COLO829 (cell line): ENCODE measurements at regions not wholly inside any gene's neighbourhood (a gene's known extent, or its start where the extent isn't known, plus 50 kb on each side); places are given as distances from the start of the nearest gene placed in this dataset.
"Not testable (repeated sequence)": the region's sequence is repeated elsewhere in the genome, so short reads cannot be mapped to it uniquely, and the experiment has no call there.

Experiments used
- DNase-seq: peaks from one replicate; pipeline ENCODE4 v3.0.0; 2012; ENCODE audit warnings: low spot score

DNA sequence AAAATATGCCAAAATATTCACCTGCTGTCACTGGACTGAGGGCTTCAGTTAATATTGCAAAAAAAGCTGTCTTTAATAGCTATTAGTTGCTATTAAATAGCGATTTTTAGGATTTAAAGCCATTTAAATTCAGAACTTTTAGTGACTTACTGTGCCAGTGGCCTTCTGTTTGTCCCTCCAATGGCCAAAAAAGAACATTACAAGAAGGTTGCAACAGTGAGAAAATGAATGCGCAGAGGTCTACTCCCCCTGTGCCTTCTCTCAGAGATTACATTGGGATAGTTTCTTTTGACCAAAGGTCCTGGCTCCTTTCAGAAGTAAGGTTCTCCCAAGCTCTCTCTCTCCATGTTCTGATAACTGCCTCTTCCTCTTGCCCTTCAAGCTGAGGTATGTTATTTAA lies 930.3 kb upstream of the ARRDC3 start:
- no peak for DNase-seq

DNA sequence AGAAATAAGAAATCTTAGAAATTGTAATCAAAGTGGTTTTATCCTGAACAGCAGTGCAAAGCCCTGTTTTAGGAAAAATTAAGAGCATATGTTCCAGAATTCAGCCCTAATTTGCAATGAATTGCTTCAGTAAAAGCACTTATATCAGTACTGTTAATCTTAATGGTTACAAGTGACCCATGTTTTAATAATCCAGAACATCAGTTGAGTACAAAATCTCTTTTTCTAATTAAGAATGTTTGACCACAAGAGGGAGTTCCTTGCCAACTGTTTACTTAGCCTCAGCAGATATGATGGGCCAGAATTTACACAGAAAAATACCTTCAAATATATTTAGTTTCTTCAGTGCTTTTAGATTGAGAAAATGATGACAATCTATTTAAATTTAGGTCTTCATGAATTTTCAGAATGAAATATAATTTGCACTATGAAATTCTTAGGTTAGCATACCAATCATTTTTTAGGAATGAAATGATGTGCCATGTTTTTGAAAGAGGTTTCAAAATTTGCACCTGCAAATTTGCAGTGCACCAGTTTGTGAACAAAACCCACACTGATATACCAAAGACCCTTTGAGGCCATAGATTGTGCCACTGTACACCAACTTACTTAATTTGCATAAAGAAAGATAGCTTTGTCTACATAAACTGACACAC lies 926.3 kb upstream of the ARRDC3 start:
- DNase-seq, result peak; percentile 13

DNA sequence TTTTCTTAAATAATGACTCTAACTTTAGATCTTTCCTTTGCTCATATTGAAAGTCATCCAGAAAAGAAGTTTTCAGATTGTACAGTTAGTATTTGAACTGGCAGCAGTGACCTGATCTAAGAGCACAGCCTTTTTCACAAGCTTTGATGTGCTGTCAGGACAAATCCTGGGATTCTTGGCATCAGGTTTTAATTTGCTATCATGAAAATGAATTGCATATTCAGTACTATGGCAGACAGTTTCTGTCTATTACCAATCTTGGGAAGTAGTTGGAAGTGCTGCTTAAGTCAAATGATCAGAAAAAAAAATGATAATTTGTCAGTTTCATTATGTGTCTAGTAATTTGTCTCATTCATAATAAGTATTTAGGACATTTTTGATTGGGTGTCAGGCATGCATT lies 925.6 kb upstream of the ARRDC3 start:
- no peak for DNase-seq

DNA sequence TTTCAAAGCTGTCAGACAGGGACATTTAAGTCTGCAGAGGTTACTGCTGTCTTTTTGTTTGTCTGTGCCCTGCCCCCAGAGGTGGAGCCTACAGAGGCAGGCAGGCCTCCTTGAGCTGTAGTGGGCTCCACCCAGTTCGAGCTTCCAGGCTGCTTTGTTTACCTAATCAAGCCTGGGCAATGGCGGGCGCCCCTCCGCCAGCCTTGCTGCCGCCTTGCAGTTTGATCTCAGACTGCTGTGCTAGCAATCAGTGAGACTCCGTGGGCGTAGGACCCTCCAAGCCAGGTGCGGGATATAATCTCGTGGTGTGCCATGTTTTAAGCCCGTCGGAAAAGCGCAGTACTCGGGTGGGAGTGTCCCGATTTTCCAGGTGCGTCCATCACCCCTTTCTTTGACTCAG lies 919.2 kb upstream of the ARRDC3 start:
- DNase-seq, result not testable (repeated sequence)

DNA sequence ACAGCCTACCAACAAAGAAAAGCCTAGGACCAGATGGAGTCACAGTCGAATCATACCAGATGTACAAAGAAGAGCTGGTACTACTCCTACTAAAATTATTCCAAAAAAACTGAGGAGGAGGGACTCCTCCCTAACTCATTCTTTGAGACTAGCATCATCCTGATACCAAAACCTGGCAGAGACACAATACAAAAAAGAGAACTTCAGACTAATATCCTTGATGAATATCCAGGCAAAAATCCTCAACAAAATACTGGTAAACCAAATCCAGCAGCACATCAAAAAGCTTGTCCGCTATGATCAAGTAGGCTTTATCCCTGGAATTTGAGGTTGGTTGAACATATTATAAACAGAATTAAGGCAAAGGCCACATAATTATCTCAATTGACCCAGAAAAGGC lies 900.4 kb upstream of the ARRDC3 start:
- no peak for DNase-seq

DNA sequence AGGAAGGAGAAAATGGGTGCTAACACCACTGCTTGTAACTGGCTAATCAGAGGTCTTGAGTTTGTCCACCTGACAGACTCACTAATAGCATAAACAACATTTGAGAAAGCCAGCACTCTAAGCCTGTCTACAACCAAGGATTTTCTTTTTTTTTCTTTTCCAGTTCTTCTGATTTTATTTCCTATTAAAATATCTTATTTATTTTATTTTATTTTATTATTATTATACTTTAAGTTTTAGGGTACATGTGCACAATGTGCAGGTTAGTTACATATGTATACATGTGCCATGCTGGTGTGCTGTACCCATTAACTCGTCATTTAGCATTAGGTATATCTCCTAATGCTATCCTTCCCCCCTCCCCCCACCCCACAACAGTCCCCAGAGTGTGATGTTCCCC lies 888.6 kb upstream of the ARRDC3 start:
- not testable (repeated sequence) for DNase-seq

DNA sequence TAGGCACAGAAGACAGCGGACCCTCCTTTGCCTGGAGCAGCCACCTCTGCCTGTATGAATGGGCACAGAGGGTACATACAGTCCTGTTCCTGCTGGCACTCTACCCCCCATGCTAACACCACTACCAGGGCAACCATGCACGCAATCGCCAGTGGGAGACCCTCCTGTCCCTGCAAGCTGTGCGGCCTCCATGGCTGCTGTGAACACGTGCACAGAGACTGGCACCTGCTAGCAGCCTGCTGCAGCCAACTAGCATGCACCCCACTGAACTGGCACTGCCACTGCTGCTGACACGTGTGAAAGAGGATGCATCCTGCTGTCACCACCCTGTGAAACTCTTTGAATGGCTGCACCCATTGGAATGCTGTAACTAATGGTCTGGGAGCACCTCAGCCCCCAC lies 885.2 kb upstream of the ARRDC3 start:
- no peak for DNase-seq

DNA sequence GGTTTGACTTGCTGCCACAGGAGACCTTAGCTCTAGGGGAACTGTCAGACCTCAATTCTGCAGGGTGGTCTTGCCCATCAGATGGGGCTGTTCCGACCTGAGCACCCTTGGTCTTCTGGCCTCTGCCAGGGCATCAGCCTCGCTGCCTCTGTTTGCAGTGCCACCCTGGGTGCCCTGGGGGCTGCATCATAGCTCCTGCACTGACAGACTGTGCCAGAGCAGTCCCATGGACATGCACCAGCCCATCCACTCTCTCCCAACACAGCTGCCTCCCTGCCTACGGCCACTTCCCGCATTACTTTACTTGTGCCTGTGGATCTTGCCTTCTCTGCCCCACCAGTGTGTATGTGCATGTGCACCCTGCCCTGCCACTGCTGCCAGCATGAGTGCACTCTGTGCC lies 884.7 kb upstream of the ARRDC3 start:
- no peak for DNase-seq

DNA sequence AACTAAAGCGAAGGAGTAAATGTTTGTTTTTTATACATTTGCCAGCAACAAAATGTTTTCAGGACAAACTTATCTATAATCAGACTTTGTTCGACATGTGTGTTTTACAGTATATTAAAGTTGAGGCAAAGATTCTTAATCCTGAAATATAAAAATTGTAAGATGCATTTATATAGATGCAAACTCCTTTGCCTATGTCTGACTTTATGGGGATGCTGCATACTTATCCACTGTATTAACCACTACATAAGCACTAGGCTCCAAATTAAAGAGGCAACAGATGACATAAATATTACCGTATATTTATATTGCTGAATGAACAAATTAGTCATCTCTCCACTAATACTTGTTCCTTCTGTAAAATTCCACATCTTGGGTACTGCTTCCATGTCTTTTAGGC lies 882.7 kb upstream of the ARRDC3 start:
- no peak for DNase-seq

DNA sequence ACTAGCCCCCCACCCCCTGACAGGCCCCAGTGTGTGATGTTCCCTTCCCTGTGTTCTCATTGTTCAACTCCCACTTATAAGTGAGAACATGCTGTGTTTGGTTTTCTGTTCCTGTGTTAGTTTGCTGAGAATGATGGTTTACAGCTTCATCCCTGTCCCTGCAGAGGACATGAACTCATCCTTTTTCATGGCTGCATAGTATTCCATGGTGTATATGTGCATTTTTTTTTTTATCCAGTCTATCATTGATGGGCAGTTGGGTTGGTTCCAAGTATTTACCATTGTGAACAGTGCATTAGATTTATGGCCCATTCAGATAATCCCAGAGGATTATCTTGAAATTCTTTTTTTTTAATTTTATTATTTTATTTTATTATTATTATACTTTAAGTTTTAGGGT lies 872.5 kb upstream of the ARRDC3 start:
- not testable (repeated sequence) for DNase-seq

DNA sequence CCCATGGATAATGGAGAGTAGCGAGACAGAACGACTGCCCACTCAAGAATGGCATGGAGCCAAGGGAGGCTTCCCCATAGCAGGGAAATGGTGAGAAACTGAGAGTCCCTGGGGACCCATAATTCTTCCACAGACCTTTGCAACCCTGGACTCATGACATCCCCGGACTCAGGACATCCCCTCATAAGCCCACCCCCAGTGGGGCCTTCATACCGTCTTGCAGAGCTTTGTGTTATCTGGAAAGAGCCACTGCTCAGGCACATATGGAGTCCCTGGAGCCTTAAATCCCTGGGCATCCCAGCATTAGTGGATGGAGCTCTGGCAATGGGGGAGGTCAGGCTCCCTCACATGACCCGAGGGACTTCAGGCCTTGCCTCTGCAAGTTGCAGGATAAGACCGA lies 865.4 kb upstream of the ARRDC3 start:
- no peak for DNase-seq

DNA sequence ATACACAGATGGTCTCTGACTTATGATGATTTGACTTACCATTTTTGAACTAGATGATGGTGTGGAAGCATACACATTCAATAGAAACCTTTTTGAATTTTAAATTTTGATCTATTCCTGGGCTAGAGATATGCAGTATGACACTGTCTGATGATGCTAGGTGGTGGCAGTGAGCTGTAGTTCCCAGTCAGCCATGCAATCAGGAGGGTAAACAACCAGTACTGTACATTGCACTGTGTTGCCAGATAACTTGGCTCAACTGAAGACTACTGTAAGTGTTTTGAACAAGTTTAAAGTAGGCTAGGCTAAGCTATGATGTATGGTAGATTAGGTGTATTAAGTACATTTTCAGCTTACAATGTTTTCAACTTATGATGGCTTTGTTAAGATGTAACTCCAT lies 859.1 kb upstream of the ARRDC3 start:
- DNase-seq, result no peak

DNA sequence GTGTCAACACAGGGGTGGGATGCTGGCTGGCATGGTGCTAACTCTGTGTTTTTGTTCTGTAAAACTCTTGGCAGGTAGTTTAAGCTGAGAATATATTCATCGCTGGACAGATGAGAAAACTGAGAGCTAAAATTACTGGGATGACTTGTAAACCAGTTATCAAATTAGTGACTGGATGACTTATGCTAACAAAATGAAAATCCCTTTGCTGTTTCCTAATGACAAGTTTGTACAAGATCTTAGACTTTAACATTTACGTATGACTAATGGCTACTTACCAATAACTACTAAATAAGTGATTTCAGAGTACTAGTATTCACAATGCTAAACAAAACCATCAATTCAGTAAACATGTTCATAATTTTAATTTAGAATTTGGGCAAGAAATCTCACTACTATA lies 854.8 kb upstream of the ARRDC3 start:
- no peak for DNase-seq

DNA sequence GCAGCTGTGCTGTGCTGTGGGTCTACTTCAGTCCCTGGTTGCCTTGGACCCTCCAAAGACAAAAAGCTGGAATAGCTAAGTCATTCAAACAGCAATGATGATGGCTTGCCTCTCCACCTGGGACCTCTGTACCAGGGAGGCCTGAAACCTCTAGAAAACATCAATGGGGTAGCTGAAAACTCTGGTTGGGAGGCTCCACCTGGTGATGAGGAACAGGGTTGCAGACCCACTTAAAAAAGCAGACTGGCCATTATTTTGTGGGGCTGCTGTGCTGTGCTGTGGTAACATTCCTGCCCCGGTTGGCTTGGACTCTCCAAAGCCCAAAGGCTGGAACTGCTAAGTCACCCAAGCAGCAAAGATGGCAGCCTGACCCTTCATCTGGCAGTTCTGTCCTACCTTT lies 839.3 kb upstream of the ARRDC3 start:
- DNase-seq, result no peak

DNA sequence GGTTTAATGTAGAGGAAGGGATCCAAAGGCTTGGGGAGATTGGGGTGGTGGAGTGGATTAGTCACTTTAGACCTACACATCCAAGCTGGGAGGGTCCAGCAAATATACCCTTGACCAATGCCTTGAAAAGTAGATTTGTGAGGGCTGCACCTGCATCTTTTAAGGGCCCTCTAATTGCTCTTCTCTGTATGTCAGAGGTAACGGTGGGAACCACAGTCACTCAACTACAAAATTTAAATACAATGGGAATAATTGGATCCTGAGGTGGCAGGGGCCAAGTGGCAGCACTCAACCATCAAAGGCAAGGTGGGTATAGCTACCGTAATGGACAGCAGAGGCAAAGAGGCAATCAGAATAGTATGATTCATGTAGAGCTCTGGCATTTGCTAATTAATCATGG lies 833.7 kb upstream of the ARRDC3 start:
- DNase-seq, result not testable (repeated sequence)

DNA sequence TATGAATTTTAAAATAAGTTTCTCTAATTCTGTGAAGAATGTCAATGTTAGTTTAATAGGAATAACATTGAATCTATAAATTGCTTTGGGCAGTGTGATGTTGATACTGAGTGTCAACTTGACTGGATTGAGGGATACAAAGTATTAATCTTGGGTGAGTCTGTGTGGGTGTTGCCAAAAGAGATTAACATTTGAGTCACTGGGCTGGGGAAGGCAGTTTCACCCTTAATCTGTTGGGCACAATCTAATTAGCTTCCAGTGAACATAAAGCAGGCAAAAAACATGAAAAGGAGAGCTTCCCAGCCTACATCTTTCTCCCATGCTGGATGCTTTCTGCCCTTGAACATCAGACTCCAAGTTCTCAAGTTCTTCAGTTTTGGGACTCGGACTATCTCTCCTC lies 832.0 kb upstream of the ARRDC3 start:
- no peak for DNase-seq

DNA sequence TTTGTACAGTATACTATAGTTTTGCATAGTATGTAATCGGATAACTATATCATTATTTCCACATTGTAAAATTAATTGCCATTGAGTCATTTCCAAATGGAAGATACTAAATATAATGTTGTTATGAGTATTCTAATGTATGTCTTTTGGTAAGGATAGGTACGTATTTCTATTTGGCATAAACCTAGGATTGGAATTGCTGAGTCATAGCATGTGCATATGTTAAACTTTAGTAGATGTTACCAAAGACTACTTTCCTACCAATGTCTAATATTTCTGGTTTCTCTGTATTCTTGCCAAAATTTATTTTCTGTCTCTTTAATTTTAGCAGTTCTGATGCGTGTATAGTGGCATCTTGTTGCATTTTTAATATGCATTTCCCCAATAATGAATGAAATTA lies 825.1 kb upstream of the ARRDC3 start:
- no peak for DNase-seq

DNA sequence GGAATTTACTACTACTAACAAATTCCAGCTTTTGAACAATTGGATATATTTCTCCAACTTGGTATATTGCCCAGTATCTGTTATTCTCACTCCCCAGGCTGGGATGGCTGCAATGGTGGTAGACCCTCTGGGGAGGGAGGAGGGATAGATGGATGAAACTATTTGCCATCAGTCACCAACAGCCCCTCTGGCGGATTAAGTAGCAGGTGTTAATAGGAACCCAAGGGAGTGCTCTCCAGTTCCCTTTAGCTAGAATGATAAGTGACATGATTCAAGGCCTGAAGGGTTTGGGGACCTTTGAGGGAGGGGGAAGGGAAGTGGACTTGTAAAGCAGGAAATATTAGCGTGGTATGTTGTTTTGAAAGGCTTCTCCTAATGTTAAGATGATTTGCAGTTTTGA lies 824.0 kb upstream of the ARRDC3 start:
- no peak for DNase-seq

DNA sequence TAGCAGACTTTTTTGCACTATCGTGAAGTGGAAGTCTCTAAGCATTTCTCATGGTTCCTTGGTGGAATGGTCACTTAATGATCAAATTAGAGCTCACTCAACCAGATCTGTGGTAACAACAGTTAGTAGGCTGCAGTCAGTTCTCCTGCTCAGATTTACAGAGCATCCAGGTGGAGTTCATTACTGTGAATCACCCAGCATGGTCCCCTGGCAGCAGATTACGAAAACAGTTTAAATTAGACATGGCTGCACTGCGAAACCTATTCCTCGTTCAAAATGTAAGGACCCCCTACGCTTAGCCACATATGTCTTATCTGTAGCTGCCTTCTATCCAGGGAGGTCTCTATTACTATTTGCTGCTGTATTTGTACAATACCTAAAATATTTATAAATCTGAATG lies 823.6 kb upstream of the ARRDC3 start:
- no peak for DNase-seq

DNA sequence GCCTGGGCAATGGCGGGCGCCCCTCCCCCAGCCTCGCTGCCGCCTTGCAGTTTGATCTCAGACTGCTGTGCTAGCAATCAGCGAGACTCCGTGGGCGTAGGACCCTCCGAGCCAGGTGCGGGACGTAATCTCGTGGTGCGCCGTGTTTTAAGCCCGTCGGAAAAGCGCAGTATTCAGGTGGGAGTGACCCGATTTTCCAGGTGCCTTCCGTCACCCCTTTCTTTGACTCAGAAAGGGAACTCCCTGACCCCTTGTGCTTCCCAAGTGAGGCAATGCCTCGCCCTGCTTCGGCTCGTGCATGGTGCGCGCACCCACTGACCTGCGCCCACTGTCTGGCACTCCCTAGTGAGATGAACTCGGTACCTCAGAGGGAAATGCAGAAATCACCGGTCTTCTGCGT lies 815.9 kb upstream of the ARRDC3 start:
- not testable (repeated sequence) for DNase-seq

DNA sequence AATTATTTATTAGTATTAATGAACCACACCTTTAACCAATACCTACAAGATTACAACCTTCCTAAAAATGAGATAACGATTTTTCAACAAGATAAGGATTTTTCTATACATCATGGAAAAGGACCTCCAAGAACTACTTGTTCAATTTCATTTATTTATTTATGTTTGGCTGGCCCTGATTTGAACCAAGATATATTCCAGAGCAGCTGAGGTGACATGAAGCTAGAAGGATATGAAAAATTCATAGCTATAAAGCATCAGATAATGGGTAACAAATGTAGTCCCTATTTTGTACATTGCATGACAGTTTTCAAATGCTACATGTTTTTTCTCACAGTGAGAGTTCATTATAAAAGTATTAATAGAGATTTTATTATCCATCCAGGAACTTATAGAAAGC lies 798.5 kb upstream of the ARRDC3 start:
- no peak for DNase-seq

DNA sequence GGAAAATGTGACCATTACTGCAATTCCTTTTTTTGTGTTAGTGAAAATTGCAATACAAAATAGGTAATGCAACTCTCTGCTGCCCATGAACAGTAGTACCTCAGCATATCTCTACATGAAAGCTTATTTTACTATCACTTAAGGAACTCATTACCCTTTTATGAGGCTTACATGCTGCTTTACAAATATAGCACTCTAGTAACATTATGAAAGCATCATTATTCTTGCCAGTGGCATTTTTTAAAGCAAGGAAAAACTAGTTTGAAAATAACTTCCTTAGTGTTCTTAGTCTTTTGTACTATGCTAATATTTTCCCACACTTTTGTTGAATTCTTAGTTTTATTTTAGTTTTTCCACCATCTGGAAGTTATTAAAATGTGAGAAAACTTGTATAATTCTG lies 797.3 kb upstream of the ARRDC3 start:
- no peak for DNase-seq

DNA sequence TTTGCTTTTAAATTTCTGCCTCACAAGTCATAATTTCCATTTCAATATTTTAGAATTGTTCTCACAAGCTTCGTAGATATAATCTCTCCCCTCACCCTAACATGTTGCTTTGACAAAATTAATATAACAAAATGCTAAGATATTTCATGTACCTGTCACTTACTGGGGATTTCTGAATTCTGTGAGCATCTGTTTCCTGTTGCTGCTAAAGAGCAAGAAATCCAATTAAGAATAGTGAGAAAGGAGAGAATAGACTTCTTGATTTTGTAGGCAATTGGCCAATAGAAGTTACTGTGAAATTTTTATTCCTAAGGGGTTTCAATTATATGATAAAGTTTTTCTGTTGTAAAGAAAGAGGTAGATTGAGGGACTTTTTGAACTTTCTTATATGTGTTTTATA lies 796.5 kb upstream of the ARRDC3 start:
- DNase-seq, result no peak

DNA sequence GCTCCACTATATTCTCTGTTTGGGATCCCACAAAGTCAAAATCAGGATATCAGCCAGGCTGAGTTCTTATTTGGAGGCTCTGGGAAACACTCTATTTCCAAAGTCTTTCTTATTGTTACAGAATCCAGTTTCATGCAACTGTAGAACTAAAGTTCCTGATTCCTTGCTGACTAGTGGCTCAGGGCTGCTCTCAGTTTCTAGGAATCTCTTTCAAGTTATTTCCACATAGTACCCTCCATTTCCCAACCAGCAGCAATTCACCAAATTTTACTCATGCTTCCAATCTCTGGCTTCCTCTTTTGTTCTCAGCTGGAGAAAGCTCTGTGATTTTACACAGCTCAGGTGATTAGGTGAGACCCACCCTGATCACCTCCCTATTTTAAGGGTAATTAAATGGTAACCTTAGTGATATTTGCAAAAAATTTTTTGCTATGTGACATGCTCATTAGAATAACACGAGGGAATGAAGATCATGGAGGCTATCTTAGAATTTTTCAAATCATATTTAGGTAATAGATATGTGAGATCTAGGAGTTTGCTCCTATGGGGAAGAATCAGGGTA lies 794.9 kb upstream of the ARRDC3 start:
- DNase-seq, result no peak

DNA sequence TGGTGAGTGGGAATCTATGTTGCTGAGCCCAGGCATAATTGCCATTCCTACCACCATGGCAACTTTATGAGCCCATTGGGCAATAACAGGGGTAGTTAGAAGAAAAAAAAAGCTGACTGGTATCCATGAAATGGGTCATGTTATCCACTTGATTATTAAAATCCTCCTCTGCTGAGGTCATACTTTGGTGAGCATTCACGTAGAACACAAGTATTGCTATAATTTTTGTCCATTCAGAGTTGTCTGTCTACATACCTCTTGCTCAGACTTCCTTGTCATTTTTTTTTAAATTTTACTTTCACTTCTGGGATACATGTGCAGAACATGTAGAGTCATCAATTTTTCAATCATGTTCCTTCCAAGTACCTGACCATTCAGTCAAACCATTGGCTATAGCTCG lies 780.8 kb upstream of the ARRDC3 start:
- no peak for DNase-seq
